ENCODE measurements at regions not wholly inside any gene's neighbourhood (a gene's known extent, or its start where the extent isn't known, plus 50 kb on each side); places are given as distances from the start of the nearest gene placed in this dataset.

GRCh38 chr5:138694146-138694545 is 59.1 kb upstream of the CTNNA1 start:
- TF ChIP-seq CTCF (IDR thresholded peaks at IDR 0.05) (no peak), POLR2A (IDR thresholded peaks at IDR 0.05; ENCODE audit: low read depth) (no peak), POLR2AphosphoS5 (IDR thresholded peaks at IDR 0.05) (no peak), EP300 (IDR thresholded peaks at IDR 0.05) (no peak)
